ENCODE measurements at regions not wholly inside any gene's neighbourhood (a gene's known extent, or its start where the extent isn't known, plus 50 kb on each side); places are given as distances from the start of the nearest gene placed in this dataset.

DNA sequence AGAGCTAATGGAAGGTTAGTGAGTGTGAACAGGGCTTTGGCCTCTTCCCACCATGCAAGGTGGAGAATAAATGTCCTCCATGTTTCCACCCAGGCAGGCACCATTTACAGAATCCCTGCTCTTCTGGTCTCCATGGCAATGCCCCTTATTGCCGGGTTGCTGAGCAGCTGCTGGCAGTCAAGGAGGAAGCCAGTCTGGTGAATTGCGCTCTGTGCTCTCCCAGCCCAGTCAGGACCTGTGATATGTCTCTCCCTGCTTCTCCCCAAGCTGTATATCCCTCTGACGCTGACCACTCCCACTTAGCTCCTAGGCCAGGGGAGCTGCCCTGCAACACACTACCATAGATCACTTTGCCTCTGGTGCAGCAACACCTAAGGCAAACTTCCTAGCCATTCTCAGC, 402.1 kb upstream of the ERCC4 start:
- TF ChIP-seq, protein P1, sequence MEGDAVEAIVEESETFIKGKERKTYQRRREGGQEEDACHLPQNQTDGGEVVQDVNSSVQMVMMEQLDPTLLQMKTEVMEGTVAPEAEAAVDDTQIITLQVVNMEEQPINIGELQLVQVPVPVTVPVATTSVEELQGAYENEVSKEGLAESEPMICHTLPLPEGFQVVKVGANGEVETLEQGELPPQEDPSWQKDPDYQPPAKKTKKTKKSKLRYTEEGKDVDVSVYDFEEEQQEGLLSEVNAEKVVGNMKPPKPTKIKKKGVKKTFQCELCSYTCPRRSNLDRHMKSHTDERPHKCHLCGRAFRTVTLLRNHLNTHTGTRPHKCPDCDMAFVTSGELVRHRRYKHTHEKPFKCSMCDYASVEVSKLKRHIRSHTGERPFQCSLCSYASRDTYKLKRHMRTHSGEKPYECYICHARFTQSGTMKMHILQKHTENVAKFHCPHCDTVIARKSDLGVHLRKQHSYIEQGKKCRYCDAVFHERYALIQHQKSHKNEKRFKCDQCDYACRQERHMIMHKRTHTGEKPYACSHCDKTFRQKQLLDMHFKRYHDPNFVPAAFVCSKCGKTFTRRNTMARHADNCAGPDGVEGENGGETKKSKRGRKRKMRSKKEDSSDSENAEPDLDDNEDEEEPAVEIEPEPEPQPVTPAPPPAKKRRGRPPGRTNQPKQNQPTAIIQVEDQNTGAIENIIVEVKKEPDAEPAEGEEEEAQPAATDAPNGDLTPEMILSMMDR (IDR thresholded peaks at IDR 0.05), result no peak
- no peak for TF ChIP-seq EP300 (IDR thresholded peaks at IDR 0.05)

Measured in upper lobe of left lung (tissue), 4 donors.